IPS-15b (cell line): ENCODE measurements at regions not wholly inside any gene's neighbourhood (a gene's known extent, or its start where the extent isn't known, plus 50 kb on each side); places are given as distances from the start of the nearest gene placed in this dataset.

Experiments used
- H3K27me3 ChIP-seq: one replicate; pipeline ENCODE4 v1.6.1; 2013; ENCODE audit warnings: low read length; ENCODE audit not compliant: control insufficient read depth, insufficient read depth
- H3K36me3 ChIP-seq: one replicate; pipeline ENCODE4 v1.6.1; 2013; ENCODE audit warnings: low read length; ENCODE audit not compliant: control insufficient read depth, insufficient read depth
- H3K4me1 ChIP-seq: one replicate; pipeline ENCODE4 v1.6.1; 2013; ENCODE audit warnings: mild to moderate bottlenecking, low read length; ENCODE audit not compliant: control insufficient read depth, insufficient read depth
- H3K4me3 ChIP-seq: one replicate; pipeline ENCODE4 v1.5.1; 2013; ENCODE audit warnings: low read depth, low read length
- H3K9ac ChIP-seq: one replicate; pipeline ENCODE4 v1.6.1; 2013; ENCODE audit warnings: low read depth, mild to moderate bottlenecking, low read length
- H3K9me3 ChIP-seq: one replicate; pipeline ENCODE4 v1.6.1; 2013; ENCODE audit warnings: mild to moderate bottlenecking, low read length; ENCODE audit not compliant: control insufficient read depth, insufficient read depth

GRCh38 chr9:106526716-106527204 lies 336.2 kb upstream of the ZNF462 start:
- Histone ChIP-seq H3K4me1 (no peaks in the 10 kb centered on the region), H3K4me3 (no peak overlapping the region), H3K9ac (no peak overlapping the region), H3K9me3 (no peaks in the 10 kb centered on the region), H3K27me3 (no peaks in the 10 kb centered on the region), H3K36me3 (no peaks in the 10 kb centered on the region)

GRCh38 chr9:106528158-106528557 lies 334.8 kb upstream of the ZNF462 start:
- Histone ChIP-seq H3K27me3 (no peaks in the 10 kb centered on the region), H3K4me1 (no peaks in the 10 kb centered on the region)

GRCh38 chr9:106529616-106530015 lies 333.4 kb upstream of the ZNF462 start:
- H3K36me3 ChIP-seq = no peaks in the 10 kb centered on the region
- no peaks in the 10 kb centered on the region for H3K9me3 ChIP-seq
- H3K9ac ChIP-seq = no peak overlapping the region
- no peaks in the 10 kb centered on the region for H3K4me1 ChIP-seq
- no peaks in the 10 kb centered on the region for H3K27me3 ChIP-seq
- H3K4me3 ChIP-seq = no peak overlapping the region

More at GRCh38 chr9:106528158-106528557, 334.8 kb upstream of the ZNF462 start:
- Histone ChIP-seq H3K9ac (no peak overlapping the region), H3K4me3 (no peak overlapping the region), H3K9me3 (no peaks in the 10 kb centered on the region), H3K36me3 (no peaks in the 10 kb centered on the region)

- no peaks in the 10 kb centered on the region for H3K36me3 ChIP-seq
- H3K27me3 ChIP-seq = no peaks in the 10 kb centered on the region
- no peak overlapping the region for H3K4me3 ChIP-seq
- H3K9me3 ChIP-seq = no peaks in the 10 kb centered on the region
- H3K9ac ChIP-seq = no peak overlapping the region
- no peaks in the 10 kb centered on the region for H3K4me1 ChIP-seq
Measured at GRCh38 chr9:106531491-106531890, 331.5 kb upstream of the ZNF462 start.

- Histone ChIP-seq H3K4me3 (no peak overlapping the region), H3K4me1 (no peaks in the 10 kb centered on the region), H3K27me3 (no peaks in the 10 kb centered on the region), H3K9me3 (no peaks in the 10 kb centered on the region), H3K9ac (no peak overlapping the region), H3K36me3 (no peaks in the 10 kb centered on the region)
Measured at GRCh38 chr9:106532306-106533015, 330.5 kb upstream of the ZNF462 start.

GRCh38 chr9:106534800-106535199 lies 328.2 kb upstream of the ZNF462 start:
- Histone ChIP-seq H3K9ac (no peak overlapping the region), H3K9me3 (no peaks in the 10 kb centered on the region), H3K4me1 (no peaks in the 10 kb centered on the region), H3K36me3 (no peaks in the 10 kb centered on the region), H3K4me3 (no peak overlapping the region), H3K27me3 (no peaks in the 10 kb centered on the region)

GRCh38 chr9:106535439-106535838 lies 327.5 kb upstream of the ZNF462 start:
- H3K4me3 ChIP-seq = no peak overlapping the region
- no peaks in the 10 kb centered on the region for H3K27me3 ChIP-seq
- no peaks in the 10 kb centered on the region for H3K4me1 ChIP-seq
- H3K9me3 ChIP-seq = no peaks in the 10 kb centered on the region
- no peaks in the 10 kb centered on the region for H3K36me3 ChIP-seq
- no peak overlapping the region for H3K9ac ChIP-seq

GRCh38 chr9:106557996-106558667 lies 304.8 kb upstream of the ZNF462 start:
- Histone ChIP-seq H3K9me3 (no peaks in the 10 kb centered on the region), H3K36me3 (no peaks in the 10 kb centered on the region), H3K27me3 (no peaks in the 10 kb centered on the region), H3K4me1 (no peaks in the 10 kb centered on the region), H3K4me3 (no peak overlapping the region), H3K9ac (no peak overlapping the region)

GRCh38 chr9:106560540-106560939 lies 302.4 kb upstream of the ZNF462 start:
- no peak overlapping the region for H3K4me3 ChIP-seq
- no peaks in the 10 kb centered on the region for H3K27me3 ChIP-seq
- no peaks in the 10 kb centered on the region for H3K9me3 ChIP-seq
- no peak overlapping the region for H3K9ac ChIP-seq
- H3K4me1 ChIP-seq = no peaks in the 10 kb centered on the region
- H3K36me3 ChIP-seq = no peaks in the 10 kb centered on the region

GRCh38 chr9:106575823-106576222 lies 287.1 kb upstream of the ZNF462 start:
- Histone ChIP-seq H3K4me1 (no peaks in the 10 kb centered on the region), H3K9ac (no peak overlapping the region), H3K36me3 (no peaks in the 10 kb centered on the region), H3K27me3 (no peaks in the 10 kb centered on the region), H3K9me3 (no peaks in the 10 kb centered on the region), H3K4me3 (no peak overlapping the region)

GRCh38 chr9:106576232-106576760 lies 286.7 kb upstream of the ZNF462 start:
- Histone ChIP-seq H3K36me3 (no peaks in the 10 kb centered on the region), H3K4me3 (no peak overlapping the region), H3K4me1 (no peaks in the 10 kb centered on the region), H3K27me3 (no peaks in the 10 kb centered on the region), H3K9me3 (no peaks in the 10 kb centered on the region), H3K9ac (no peak overlapping the region)

- H3K9ac ChIP-seq = no peak overlapping the region
- H3K36me3 ChIP-seq = no peaks in the 10 kb centered on the region
- H3K4me1 ChIP-seq = no peaks in the 10 kb centered on the region
- H3K9me3 ChIP-seq = no peaks in the 10 kb centered on the region
- H3K27me3 ChIP-seq = no peaks in the 10 kb centered on the region
- no peak overlapping the region for H3K4me3 ChIP-seq
Measured at GRCh38 chr9:106577121-106577520, 285.8 kb upstream of the ZNF462 start.
